H1 (cell line): ENCODE measurements at regions not wholly inside any gene's neighbourhood (a gene's known extent, or its start where the extent isn't known, plus 50 kb on each side); places are given as distances from the start of the nearest gene placed in this dataset.

Experiments
- CTCF ChIA-PET: fragments of 300-600 bp; sonication (Branson Sonifier 250); formaldehyde crosslinking; loops from one replicate; lab custom pipeline; 2021; ENCODE audit not compliant: partially characterized antibody; lab: Charles Lee
- POLR2A ChIA-PET: fragments of 300-600 bp; sonication (Branson Sonifier 250); formaldehyde crosslinking; loops from one replicate; lab custom pipeline; 2021; ENCODE audit warnings: inconsistent platforms; ENCODE audit not compliant: partially characterized antibody; lab: Charles Lee
- DNase-seq, 2 experiments: peaks; one replicate each; pipeline versions ENCODE4 v3.0.0 to v3.0.0-alpha.2; 2010 to 2022; ENCODE audit warnings: low spot score in 2 of 2, low read depth in 1 of 2, mixed read lengths in 1 of 2
- FAIRE-seq: peaks from 2 replicates; lab custom pipeline; 2011; peaks lifted over from hg19 to GRCh38; lab: Jason Lieb, UNC
- H2AFZ ChIP-seq: 2 replicates; pipeline ENCODE4 v1.8.1; 2012; ENCODE audit warnings: low read length, inconsistent platforms
- H2AK5ac ChIP-seq: 2 replicates; pipeline ENCODE4 v1.6.1; 2013; ENCODE audit warnings: low read depth, low read length
- H2BK120ac ChIP-seq: replicated peaks from 2 replicates; pipeline ENCODE3; 2013; ENCODE audit warnings: low read depth, low read length, inconsistent platforms
- H2BK12ac ChIP-seq: 2 replicates; pipeline ENCODE4 v1.6.1; 2013; ENCODE audit warnings: low read depth, low read length
- H2BK15ac ChIP-seq: 2 replicates; pipeline ENCODE4 v1.6.1; 2013; ENCODE audit warnings: low read length
- H2BK20ac ChIP-seq: 2 replicates; pipeline ENCODE4 v1.6.1; 2013; ENCODE audit warnings: low read length
- H2BK5ac ChIP-seq: 2 replicates; pipeline ENCODE4 v1.6.1; 2013; ENCODE audit warnings: low read depth, low read length
- H3K14ac ChIP-seq: 2 replicates; pipeline ENCODE4 v1.6.1; 2013; ENCODE audit warnings: inconsistent platforms; ENCODE audit not compliant: insufficient read length
- H3K18ac ChIP-seq: 2 replicates; pipeline ENCODE4 v1.6.1; 2013; ENCODE audit warnings: low read length; ENCODE audit errors: extremely low read depth
- H3K23ac ChIP-seq: 2 replicates; pipeline ENCODE4 v1.6.1; 2013; ENCODE audit warnings: inconsistent platforms; ENCODE audit not compliant: insufficient read length
- H3K23me2 ChIP-seq: 2 replicates; pipeline ENCODE4 v1.6.1; 2013; ENCODE audit warnings: low read depth, low read length
- H3K27ac ChIP-seq: 2 replicates; pipeline ENCODE4 v1.6.1; 2011; ENCODE audit warnings: low read depth, low read length, inconsistent platforms
- H3K27me3 ChIP-seq, 4 experiments: replicated peaks in 1 of 4; 1 replicate in 1 of 4; 2 replicates in 3 of 4; pipeline versions ENCODE4 v1.6.1 to v1.8.1; 2011 to 2013; ENCODE audit warnings: low read length in 3 of 4, mild to moderate bottlenecking in 3 of 4, inconsistent platforms in 2 of 4, mixed read lengths in 2 of 4, moderate library complexity in 1 of 4; ENCODE audit not compliant: control insufficient read depth in 3 of 4, insufficient read depth in 3 of 4; ENCODE audit errors: extremely low read depth in 1 of 4
- H3K36me3 ChIP-seq, 4 experiments: 2 replicates each; pipeline versions ENCODE4 v1.6.1 to v1.8.1; 2011 to 2013; ENCODE audit warnings: mild to moderate bottlenecking in 4 of 4, low read length in 3 of 4, moderate library complexity in 2 of 4, control low read depth in 1 of 4, inconsistent platforms in 1 of 4; ENCODE audit not compliant: insufficient read depth in 4 of 4, control insufficient read depth in 2 of 4
- H3K4ac ChIP-seq: replicated peaks from 2 replicates; pipeline ENCODE3; 2013; ENCODE audit warnings: low read length, low read depth, mixed read lengths, inconsistent platforms; ENCODE audit not compliant: insufficient read length
- H3K4me1 ChIP-seq, 4 experiments: replicated peaks in 1 of 4; 1 replicate in 1 of 4; 2 replicates in 3 of 4; pipeline versions ENCODE4 v1.6.1 to v1.8.1; 2011 to 2013; ENCODE audit warnings: low read length in 3 of 4, inconsistent platforms in 2 of 4, mixed read lengths in 1 of 4; ENCODE audit not compliant: insufficient read depth in 4 of 4, control insufficient read depth in 3 of 4
- H3K4me2 ChIP-seq, 2 experiments: 2 replicates each; pipeline versions ENCODE4 v1.6.1 to v1.8.1; 2011 to 2013; ENCODE audit warnings: low read depth in 2 of 2, low read length in 2 of 2, control low read depth in 1 of 2, inconsistent platforms in 1 of 2, mild to moderate bottlenecking in 1 of 2; ENCODE audit not compliant: insufficient read depth in 1 of 2
- H3K4me3 ChIP-seq, 4 experiments: fragments of 200-600, 300-600 bp in 1 of 4; sonication (generic), shearing (Covaris generic), sonication (Bioruptor Twin) in 1 of 4; 2 replicates each; pipeline versions ENCODE4 v1.5.1 to v1.8.1; 2011 to 2016; ENCODE audit warnings: low read length in 4 of 4, low read depth in 3 of 4, control low read depth in 2 of 4, inconsistent platforms in 2 of 4, mild to moderate bottlenecking in 2 of 4, mixed read lengths in 1 of 4, moderate library complexity in 1 of 4; ENCODE audit not compliant: insufficient read depth in 2 of 4; ENCODE audit errors: extremely low read depth in 1 of 4
- H3K56ac ChIP-seq: replicated peaks from 2 replicates; pipeline ENCODE3; 2013; ENCODE audit warnings: low read depth, mild to moderate bottlenecking, mixed read lengths, low read length, inconsistent platforms; ENCODE audit not compliant: insufficient read length
- H3K79me1 ChIP-seq: 2 replicates; pipeline ENCODE4 v1.6.1; 2013; ENCODE audit warnings: low read depth, low read length, control low read depth
- H3K79me2 ChIP-seq, 2 experiments: 2 replicates each; pipeline versions ENCODE4 v1.6.1 to v1.8.1; 2012 to 2013; ENCODE audit warnings: low read length in 2 of 2, mild to moderate bottlenecking in 2 of 2, inconsistent platforms in 1 of 2; ENCODE audit not compliant: insufficient read depth in 2 of 2, control insufficient read depth in 1 of 2
- H3K9ac ChIP-seq, 4 experiments: replicated peaks in 1 of 4; 1 replicate in 1 of 4; 2 replicates in 3 of 4; pipeline versions ENCODE4 v1.6.1 to v1.8.1; 2011 to 2013; ENCODE audit warnings: low read depth in 3 of 4, low read length in 3 of 4, control low read depth in 2 of 4, mild to moderate bottlenecking in 2 of 4, moderate library complexity in 2 of 4, inconsistent platforms in 1 of 4; ENCODE audit errors: extremely low read depth in 1 of 4
- H3K9me3 ChIP-seq, 2 experiments: 2 replicates each; pipeline versions ENCODE4 v1.6.1 to v1.8.1; 2012 to 2013; ENCODE audit warnings: mild to moderate bottlenecking in 2 of 2, moderate library complexity in 2 of 2, control low read depth in 1 of 2, inconsistent platforms in 1 of 2, low read depth in 1 of 2, low read length in 1 of 2, mixed read lengths in 1 of 2; ENCODE audit not compliant: insufficient read depth in 2 of 2
- H4K20me1 ChIP-seq, 2 experiments: replicated peaks in 1 of 2; 2 replicates each; pipeline versions ENCODE3 to v1.8.1; 2011 to 2013; ENCODE audit warnings: inconsistent platforms in 2 of 2, low read length in 2 of 2, mild to moderate bottlenecking in 1 of 2; ENCODE audit not compliant: insufficient read depth in 2 of 2, control insufficient read depth in 1 of 2
- H4K5ac ChIP-seq: 2 replicates; pipeline ENCODE4 v1.6.1; 2013; ENCODE audit warnings: low read length, low read depth, mixed read lengths, inconsistent platforms; ENCODE audit not compliant: insufficient read length
- H4K8ac ChIP-seq: 2 replicates; pipeline ENCODE4 v1.8.0; 2013; ENCODE audit warnings: mild to moderate bottlenecking, moderate library complexity, low read length, inconsistent platforms; ENCODE audit not compliant: insufficient read depth; ENCODE audit errors: extremely low read depth
- H4K91ac ChIP-seq: replicated peaks from 2 replicates; pipeline ENCODE3; 2013; ENCODE audit warnings: low read length, mixed read lengths, inconsistent platforms; ENCODE audit not compliant: insufficient read length
- EZH2 ChIP-seq: fragments of 200-600 bp; sonication (generic); IDR thresholded peaks from 2 replicates; pipeline ENCODE4 v1.7.1; 2012; ENCODE audit warnings: low read depth, mild to moderate bottlenecking, moderate library complexity, low read length, inconsistent platforms; ENCODE audit not compliant: severe bottlenecking
- TAF7 ChIP-seq: optimal IDR thresholded peaks from 2 replicates; pipeline ENCODE3; 2011; ENCODE audit warnings: low read depth, mild to moderate bottlenecking, inconsistent platforms, low read length, moderate library complexity, borderline replicate concordance
- WGBS, 2 experiments: shearing (Covaris generic) in 1 of 2; methylation state at CpG; one replicate each; pipeline versions ENCODE4 v1.1.6 to v1.1.7; 2013 to 2015; ENCODE audit warnings: low lambda C conversion rate in 2 of 2, mixed read lengths in 2 of 2, inconsistent platforms in 1 of 2, low coverage in 1 of 2, missing lambda C conversion rate in 1 of 2; ENCODE audit not compliant: insufficient replicate concordance in 2 of 2, insufficient coverage in 1 of 2, insufficient read length in 1 of 2; ENCODE audit errors: extremely low coverage in 1 of 2, missing lambda C conversion rate in 1 of 2; 5-methylcytosine and 5-hydroxymethylcytosine counted together

GRCh38 chr1:208643005-208643597 lies 398.9 kb upstream of the PLXNA2 start:
- WGBS, 2 experiments = 94% methylated on average over 7 of the region's 7 CpGs; no CpG with 5 or more reads in 1 of the 2 experiments
- no peak for FAIRE-seq

More at GRCh38 chr1:208643005-208643597, 398.9 kb upstream of the PLXNA2 start:
- no peaks in the 10 kb centered on the region for H4K20me1 ChIP-seq
- no peaks in the 10 kb centered on the region for H3K36me3 ChIP-seq
- no peaks in the 10 kb centered on the region; the same call in 1 of the 2 replicates for H3K23me2 ChIP-seq
- H2BK15ac ChIP-seq = no peak overlapping the region
- H3K79me1 ChIP-seq = no peaks in the 10 kb centered on the region
- no peaks in the 10 kb centered on the region; a peak in 1 of 7 replicates for H3K27me3 ChIP-seq
- H4K91ac ChIP-seq = no peak overlapping the region
- no peak overlapping the region for H3K9ac ChIP-seq
- no peaks in the 10 kb centered on the region for H3K79me2 ChIP-seq
- no peak for DNase-seq
- CTCF ChIA-PET = interaction anchor here (0.8 to 2.8 kb wide), 3 partner anchors 9 to 15 kb away, joined by 3 to 24 read pairs (median 4); no protein-coding TSS in a partner anchor
- H2AFZ ChIP-seq = no peak overlapping the region
- H4K8ac ChIP-seq = no peak overlapping the region
- H2BK5ac ChIP-seq = no peak overlapping the region
- H3K9me3 ChIP-seq = no peaks in the 10 kb centered on the region
- no peak overlapping the region for H3K18ac ChIP-seq
- TF ChIP-seq EZH2 (no peak), TAF7 (no peak)
- TF ChIP-seq, all 59 proteins: peak for 0
- Histone ChIP-seq H4K5ac (no peak overlapping the region), H3K4me1 (no peaks in the 10 kb centered on the region), H2BK12ac (no peak overlapping the region), H3K23ac (no peak overlapping the region), H3K4me2 (no peak overlapping the region), H2AK5ac (no peak overlapping the region), H2BK20ac (no peak overlapping the region), H3K14ac (no peak overlapping the region), H3K4me3 (no peak overlapping the region), H3K56ac (no peak overlapping the region), H3K4ac (no peak overlapping the region), H2BK120ac (no peak overlapping the region), H3K27ac (no peak overlapping the region)
- POLR2A ChIA-PET = no interaction called here
